Stimulated activated naive CD4-positive, alpha-beta T cell (primary cell): ENCODE measurements at regions not wholly inside any gene's neighbourhood (a gene's known extent, or its start where the extent isn't known, plus 50 kb on each side); places are given as distances from the start of the nearest gene placed in this dataset.
A peak's percentile ranks its signal among the peaks of the same experiment; 100 is the strongest.

Experiments
- DNase-seq, 6 experiments: peaks; one replicate each; lab custom pipeline; 2025; lab: John Stamatoyannopoulos, UW

DNA sequence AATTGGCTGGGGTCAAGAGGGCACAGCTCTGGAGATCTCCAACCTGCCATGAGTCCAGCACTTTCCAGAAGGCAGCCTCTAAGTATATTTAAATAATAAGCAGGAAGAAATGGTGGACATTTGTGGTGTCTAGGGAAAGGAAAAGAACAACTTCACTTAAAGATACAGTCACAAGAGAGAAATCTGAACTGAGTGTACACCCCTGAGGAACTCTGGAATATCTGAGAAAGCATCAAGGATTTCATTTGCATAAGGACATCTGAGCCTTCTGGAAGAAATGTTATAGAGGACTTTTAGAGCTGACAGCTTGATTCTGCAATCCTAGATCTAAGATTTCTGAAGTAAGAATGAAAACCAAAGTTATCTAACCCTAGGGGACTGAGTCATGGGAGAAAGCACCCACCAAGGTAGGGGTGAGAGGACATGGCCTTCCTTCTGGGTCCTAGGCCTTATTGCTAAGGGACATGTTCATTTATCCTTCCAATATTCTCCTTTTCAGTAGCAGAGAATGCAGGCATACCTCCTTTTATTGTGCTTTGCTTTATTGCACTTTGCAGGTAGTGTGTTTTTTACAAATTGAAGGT, 253.4 kb upstream of the SLC24A2 start:
- DNase-seq: no peak

DNA sequence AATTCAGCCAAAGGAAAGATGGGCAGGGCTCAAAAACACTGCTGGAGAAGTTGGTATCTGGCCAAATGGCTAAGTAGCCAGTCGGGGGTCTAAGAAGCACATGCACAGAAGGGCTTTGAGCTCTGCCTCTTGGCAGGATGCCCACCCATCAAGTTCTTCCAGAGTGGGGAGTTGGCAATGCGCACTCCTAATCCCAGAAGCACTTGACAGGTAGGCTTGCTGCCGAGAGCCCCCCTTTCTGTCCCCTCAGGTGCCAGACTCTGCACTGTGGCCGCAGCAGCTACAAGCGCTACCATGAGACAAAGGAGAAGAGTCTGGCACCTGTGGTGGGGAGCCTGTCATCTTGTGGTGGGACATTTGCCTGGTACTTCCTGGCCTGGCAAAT, 252.9 kb upstream of the SLC24A2 start:
- DNase-seq: no peak

- DNase-seq: no peak
Observed at GRCh38 chr9:20040991-20041696, 252.3 kb upstream of the SLC24A2 start.

- no peak for DNase-seq
Observed at GRCh38 chr9:20037699-20038098, 248.9 kb upstream of the SLC24A2 start.

GRCh38 chr9:20033511-20033910, 244.7 kb upstream of the SLC24A2 start:
- no peak for DNase-seq

DNA sequence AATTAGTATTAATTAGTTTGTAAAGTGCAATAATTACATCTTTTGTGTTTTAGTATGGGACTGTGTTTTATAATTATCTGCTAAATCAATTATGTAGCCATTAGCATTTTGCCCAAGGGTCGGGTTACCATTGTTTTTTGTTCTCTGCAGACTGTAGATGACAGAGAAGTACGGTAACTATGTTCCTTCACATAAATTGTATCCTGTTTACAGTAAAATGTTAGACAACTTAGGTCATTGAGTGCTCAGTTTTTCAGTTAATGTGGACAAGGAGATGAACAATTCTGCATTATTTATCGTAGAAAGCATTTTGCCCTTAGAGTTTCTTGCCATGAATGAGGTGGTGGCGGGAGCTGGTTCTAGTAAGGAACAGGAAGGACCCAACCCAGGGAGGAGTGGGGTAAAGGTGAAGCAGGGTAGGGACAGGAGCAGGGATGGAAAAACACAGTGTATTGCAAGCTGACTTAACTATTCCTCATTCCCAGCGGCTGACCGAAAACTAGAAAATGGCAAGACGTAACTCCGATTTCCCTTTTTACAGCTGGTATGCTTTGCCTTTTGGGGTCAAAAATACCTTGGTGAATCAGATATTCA, 243.7 kb upstream of the SLC24A2 start:
- no peak for DNase-seq

DNA sequence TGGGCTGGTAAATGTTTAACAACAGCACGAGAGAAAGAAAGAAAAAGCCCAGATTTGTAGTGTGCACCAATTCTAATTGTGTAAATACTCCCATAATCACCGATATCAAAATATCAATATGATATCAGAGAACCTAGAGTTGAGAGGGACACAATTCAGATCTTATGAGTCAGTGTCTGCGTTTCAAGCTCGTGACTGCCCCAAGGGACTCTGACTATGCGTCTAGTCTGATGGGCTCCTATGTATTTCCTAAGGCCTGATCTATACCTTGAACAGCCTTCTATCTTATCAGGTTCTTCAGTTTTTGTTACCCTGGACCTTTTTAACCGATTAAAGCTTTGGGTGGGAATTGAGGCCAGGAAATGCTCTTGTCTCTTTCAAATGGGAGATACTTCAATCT, 243.0 kb upstream of the SLC24A2 start:
- no peak for DNase-seq

GRCh38 chr9:20030671-20031070, 241.8 kb upstream of the SLC24A2 start:
- DNase-seq: no peak

DNA sequence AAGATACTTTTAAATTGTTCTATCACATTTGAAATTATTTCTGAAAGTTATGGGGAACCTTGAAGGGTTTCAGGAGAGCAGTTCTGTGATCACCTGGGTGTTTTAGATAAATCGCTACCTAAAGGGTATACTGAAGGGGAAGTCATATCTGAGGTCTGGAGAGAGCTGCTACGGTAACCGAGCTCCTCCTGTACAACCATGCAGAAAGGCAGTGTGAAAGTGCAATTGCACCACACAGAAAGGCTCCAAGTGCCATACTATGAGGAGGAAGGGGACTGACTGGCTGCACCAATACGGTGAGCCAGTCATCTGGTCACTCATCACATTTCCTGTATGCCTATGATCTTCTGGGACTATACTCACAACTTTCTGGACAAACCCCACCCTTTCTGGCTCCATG, 241.4 kb upstream of the SLC24A2 start:
- DNase-seq: no peak

- no peak for DNase-seq
Observed at GRCh38 chr9:20028849-20029231, 240.0 kb upstream of the SLC24A2 start.

DNA sequence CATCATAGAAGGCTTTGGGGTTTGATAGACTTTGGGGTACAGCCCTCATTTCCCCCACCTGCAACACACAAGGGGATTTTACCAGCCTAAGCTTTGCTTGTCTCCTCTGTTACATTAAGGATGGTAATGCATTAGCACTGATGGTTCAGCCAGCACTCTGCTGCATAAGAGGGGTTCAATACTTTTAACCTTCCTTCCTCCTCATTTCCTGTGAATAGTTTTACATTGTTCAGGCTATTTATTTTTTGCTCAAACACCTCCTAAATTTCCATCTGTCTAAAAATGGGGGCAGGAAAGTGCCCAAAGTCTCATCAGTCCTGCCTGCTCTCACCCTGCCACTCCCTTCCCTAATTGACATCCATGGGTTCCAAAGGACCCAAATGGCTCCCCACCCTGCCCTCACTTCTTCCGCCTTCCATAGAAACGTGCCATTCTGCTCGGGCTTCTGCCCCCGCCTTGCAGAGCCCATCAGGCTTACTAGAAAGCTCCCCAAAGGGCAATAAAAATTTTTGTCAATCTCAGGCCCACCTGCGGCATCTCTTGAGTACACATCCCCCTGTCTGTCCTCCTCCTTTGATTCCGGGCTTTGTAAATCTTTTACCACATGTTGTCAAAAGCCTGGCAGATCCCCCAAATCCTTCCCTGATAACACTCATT, 239.5 kb upstream of the SLC24A2 start:
- DNase-seq: no peak

GRCh38 chr9:20023961-20024571, 235.2 kb upstream of the SLC24A2 start:
- DNase-seq: no peak

DNA sequence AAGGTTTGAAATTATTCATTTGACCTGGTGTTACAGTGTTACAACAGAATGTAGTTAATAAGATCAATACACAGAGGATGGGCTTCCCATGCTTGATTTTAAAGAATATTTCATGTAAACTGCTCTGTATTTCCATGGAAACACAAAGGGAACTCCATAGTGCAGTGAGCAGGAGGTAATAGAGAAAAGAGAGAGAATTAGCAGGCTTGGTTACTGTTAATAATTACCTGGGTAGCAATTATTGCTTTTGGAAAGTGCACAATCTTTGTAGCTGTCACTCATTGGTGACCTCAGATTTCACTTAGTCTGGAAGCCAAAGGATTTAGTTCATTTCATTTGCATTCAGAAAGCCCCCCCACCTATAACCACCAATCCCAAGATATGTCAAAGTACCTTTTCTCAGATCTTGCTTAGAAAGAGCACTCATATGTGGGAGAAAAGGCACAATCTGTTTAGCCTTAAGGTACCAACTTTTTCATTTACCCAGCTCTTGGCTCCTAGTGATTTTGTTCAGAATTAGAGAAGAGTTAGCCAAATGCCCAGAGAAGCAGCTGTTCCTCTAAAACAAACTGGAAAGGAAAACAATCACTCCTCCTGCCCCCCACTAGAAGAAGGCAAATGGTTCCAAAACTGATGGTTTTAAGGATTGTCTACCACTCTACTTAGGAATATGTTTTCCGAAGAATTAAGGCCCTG, 234.5 kb upstream of the SLC24A2 start:
- no peak for DNase-seq

DNA sequence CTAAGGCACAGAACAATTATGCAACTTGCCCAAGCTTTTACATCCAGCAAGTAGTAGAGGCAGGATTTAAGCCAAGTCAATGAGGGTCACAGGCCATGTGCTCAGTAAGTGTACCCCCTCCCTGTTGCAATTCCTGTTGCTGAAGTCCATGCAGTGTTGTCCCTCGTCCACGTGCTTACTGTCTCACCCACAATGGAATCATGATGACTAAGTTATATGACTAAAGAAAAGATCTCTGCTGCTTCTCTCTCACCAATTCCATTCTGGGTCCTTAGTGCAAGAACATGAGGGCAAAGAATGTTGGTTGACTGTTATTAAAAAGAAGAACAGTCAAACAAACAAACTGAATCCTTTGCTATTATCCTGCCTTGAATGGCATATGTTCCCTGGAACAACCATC, 233.6 kb upstream of the SLC24A2 start:
- DNase-seq: no peak

DNA sequence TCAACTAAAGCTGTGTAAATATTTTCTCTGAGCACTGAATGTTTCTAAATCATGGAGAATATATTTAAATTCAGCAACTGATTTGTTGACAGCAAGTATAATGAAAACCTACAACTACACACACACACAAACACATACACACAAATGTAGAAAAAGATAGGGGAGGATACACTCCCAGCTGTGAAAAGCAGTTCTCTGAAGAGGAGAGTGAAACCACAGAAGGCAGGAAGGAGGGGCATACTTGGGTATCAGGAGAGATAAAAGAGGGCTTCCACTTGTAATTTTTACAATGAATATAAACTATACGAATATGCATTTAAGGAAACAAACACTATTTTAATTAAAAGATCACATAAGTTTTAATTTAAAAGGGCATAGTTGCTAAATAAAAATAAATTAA, 227.8 kb upstream of the SLC24A2 start:
- peak in 1 of 6 experiments; percentile 4 for DNase-seq

DNA sequence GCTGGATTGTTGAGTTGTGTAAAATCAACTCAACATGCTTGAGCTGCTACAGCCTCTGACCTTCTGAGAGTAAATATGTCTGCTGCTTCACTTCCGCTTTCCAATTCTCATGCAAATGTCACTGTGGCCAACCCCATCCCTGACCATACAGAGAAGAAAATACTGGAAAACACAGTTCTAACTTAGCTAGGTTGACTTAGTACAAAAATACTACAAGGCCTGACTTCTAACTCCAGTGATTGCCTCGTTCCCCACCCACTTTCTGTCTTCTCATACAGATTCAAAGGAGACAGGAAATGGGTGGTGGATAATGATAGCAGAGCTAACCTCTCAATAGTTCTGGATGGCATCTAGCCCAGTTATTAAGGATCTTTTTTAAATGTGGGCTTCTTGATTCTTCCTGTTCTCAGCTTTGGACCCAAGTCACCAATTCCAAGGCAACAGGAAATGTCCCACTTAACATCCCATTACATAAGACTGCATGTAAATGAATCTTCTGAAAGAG, 226.6 kb upstream of the SLC24A2 start:
- peak in 3 of 6 experiments; percentile 31 to 34 (median 32) for DNase-seq

- DNase-seq: no peak
Observed at GRCh38 chr9:20014168-20014567, 225.3 kb upstream of the SLC24A2 start.

- no peak for DNase-seq
Observed at GRCh38 chr9:20012232-20012631, 223.4 kb upstream of the SLC24A2 start.

- DNase-seq: no peak
Observed at GRCh38 chr9:20009606-20010005, 220.8 kb upstream of the SLC24A2 start.

- DNase-seq: no peak
Observed at GRCh38 chr9:20002011-20002410, 213.2 kb upstream of the SLC24A2 start.

DNA sequence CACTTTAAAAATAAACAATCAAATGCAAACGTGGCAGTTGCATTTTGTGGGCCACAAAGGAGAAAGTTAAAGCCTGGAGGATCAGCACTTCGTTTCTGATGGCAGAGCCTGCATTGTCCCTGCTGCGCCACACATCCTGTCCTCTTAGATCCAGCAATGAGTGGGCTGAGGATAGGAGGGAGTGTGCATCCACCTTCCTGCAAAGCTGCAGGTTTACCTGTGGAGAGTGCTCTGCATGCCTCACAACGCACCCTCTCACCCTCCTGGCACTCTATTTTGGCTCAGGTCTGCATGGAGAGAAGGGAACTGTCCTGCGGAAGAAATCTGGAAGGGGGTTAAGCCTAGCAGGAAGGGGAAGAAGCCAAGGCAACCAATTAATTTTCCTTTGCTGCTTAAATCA, 212.2 kb upstream of the SLC24A2 start:
- DNase-seq: no peak

GRCh38 chr9:19999491-20000057, 210.7 kb upstream of the SLC24A2 start:
- no peak for DNase-seq
